Esophagus muscularis mucosa (tissue), 4 donors: ENCODE measurements at regions not wholly inside any gene's neighbourhood (a gene's known extent, or its start where the extent isn't known, plus 50 kb on each side); places are given as distances from the start of the nearest gene placed in this dataset.

Experiments
- DNase-seq: peaks from one replicate; pipeline ENCODE4 v3.0.0-alpha.2; 2017; ENCODE audit errors: extremely low spot score
- H3K27ac ChIP-seq, 4 donors: fragments of 200-600 bp; sonication (generic); replicated peaks in 1 of 4; 1 replicate in 3 of 4; 2 replicates in 1 of 4; pipeline ENCODE4 v1.5.1; 2016 to 2019; ENCODE audit warnings: mild to moderate bottlenecking in 1 of 4
- H3K27me3 ChIP-seq, 4 donors: fragments of 200-600 bp; sonication (generic); one replicate each; pipeline versions ENCODE4 v1.5.1 to v1.6.0; 2016 to 2019
- H3K36me3 ChIP-seq, 4 donors: fragments of 200-600 bp; sonication (generic); one replicate each; pipeline ENCODE4 v1.5.1; 2016 to 2019
- H3K4me1 ChIP-seq, 4 donors: fragments of 200-600 bp; sonication (generic); one replicate each; pipeline ENCODE4 v1.5.1; 2016 to 2019
- H3K4me3 ChIP-seq, 4 donors: fragments of 200-600 bp; sonication (generic); 1 replicate in 2 of 4; 2 replicates in 2 of 4; pipeline ENCODE4 v1.5.1; 2016 to 2019; ENCODE audit warnings: mild to moderate bottlenecking in 4 of 4, moderate library complexity in 1 of 4
- H3K9me3 ChIP-seq, 4 donors: fragments of 200-600 bp; sonication (generic); 1 replicate in 3 of 4; 2 replicates in 1 of 4; pipeline ENCODE4 v1.5.1; 2016 to 2019
- CTCF ChIP-seq, 3 experiments: fragments of 200-600 bp in 2 of 3; fragments of 450-650 bp in 1 of 3; sonication (generic) in 2 of 3; IDR thresholded peaks; one replicate each; pipeline ENCODE4 v1.5.1; 2017 to 2019; ENCODE audit warnings: antibody characterized with exemption in 3 of 3, mild to moderate bottlenecking in 2 of 3, moderate library complexity in 1 of 3
- EP300 ChIP-seq: sonication (generic); formaldehyde crosslinking; IDR thresholded peaks from one replicate; pipeline ENCODE4 v1.6.1; 2017; ENCODE audit warnings: antibody characterized with exemption
- POLR2A ChIP-seq: fragments of 450-650 bp; IDR thresholded peaks from one replicate; pipeline ENCODE4 v1.6.1; 2017; ENCODE audit warnings: antibody characterized with exemption, moderate library complexity, mild to moderate bottlenecking, low read depth
- POLR2AphosphoS5 ChIP-seq, 2 donors: sonication (generic); formaldehyde crosslinking; IDR thresholded peaks; one replicate each; pipeline ENCODE4 v1.6.1; 2017; ENCODE audit warnings: antibody characterized with exemption in 2 of 2
- WGBS: methylation state at CpG from one replicate; pipeline ENCODE4 v1.1.5; 2018; 5-methylcytosine and 5-hydroxymethylcytosine counted together
- intact Hi-C: fragments of 100-400 bp; cut with DNase I; formaldehyde crosslinking; loops from one replicate; pipeline ENCODE4 v1.15.1; 2023

- WGBS, result no CpG with 5 or more reads among the region's 6 CpGs
- H3K27me3 ChIP-seq, result peaks cover 0 to 82% (median 14%) of the 10 kb centered on the region in 4 donors
- H3K9me3 ChIP-seq, result peaks cover 0 to under 1% (median under 1%) of the 10 kb centered on the region in 4 donors
- H3K36me3 ChIP-seq, result no peaks in the 10 kb centered on the region
- H3K4me3 ChIP-seq, result no peak overlapping the region
- no peak for DNase-seq
- intact Hi-C loops, result no loop called here
- no peak overlapping the region for H3K27ac ChIP-seq
- TF ChIP-seq EP300 (no peak), POLR2AphosphoS5 (IDR thresholded peaks at IDR 0.05) (no peak), POLR2A (no peak), CTCF (IDR thresholded peaks at IDR 0.05) (no peak)
- no peaks in the 10 kb centered on the region for H3K4me1 ChIP-seq
These were observed 216.3 kb upstream of the ZC3H12A start for GRCh38 chr1:37258068-37258467.

GRCh38 chr1:37259019-37259418 is 215.4 kb upstream of the ZC3H12A start:
- H3K27me3 ChIP-seq, result peaks cover 0 to 87% (median 12%) of the 10 kb centered on the region in 4 donors
- no peak overlapping the region for H3K4me3 ChIP-seq
- intact Hi-C loops, result no loop called here
- no peak for DNase-seq
- 58% methylated on average over 2 of the region's 2 CpGs for WGBS
- no peaks in the 10 kb centered on the region for H3K36me3 ChIP-seq
- peaks cover 0 to 10% (median 7%) of the 10 kb centered on the region in 4 donors for H3K9me3 ChIP-seq
- H3K4me1 ChIP-seq, result no peaks in the 10 kb centered on the region
- TF ChIP-seq CTCF (IDR thresholded peaks at IDR 0.05) (no peak), EP300 (no peak), POLR2A (no peak)
- H3K27ac ChIP-seq, result no peak overlapping the region

- H3K9me3 ChIP-seq, result peaks cover 0 to 15% (median 8%) of the 10 kb centered on the region in 4 donors
- WGBS, result 55% methylated on average over 2 of the region's 2 CpGs
- no peaks in the 10 kb centered on the region for H3K36me3 ChIP-seq
- intact Hi-C loops, result no loop called here
- no peak for TF ChIP-seq EP300
- no peak for TF ChIP-seq POLR2A
- TF ChIP-seq POLR2AphosphoS5 (IDR thresholded peaks at IDR 0.05), result no peak
- no peak for TF ChIP-seq CTCF (IDR thresholded peaks at IDR 0.05)
- H3K4me3 ChIP-seq, result no peak overlapping the region
- peaks cover 0 to 84% (median 8%) of the 10 kb centered on the region in 4 donors for H3K27me3 ChIP-seq
- no peak for DNase-seq
- no peaks in the 10 kb centered on the region for H3K4me1 ChIP-seq
- H3K27ac ChIP-seq, result no peak overlapping the region
These were observed 213.3 kb upstream of the ZC3H12A start for GRCh38 chr1:37261129-37261528.

GRCh38 chr1:37262439-37263170 is 211.8 kb upstream of the ZC3H12A start:
- TF ChIP-seq EP300 (no peak), CTCF (IDR thresholded peaks at IDR 0.05) (no peak), POLR2A (no peak), POLR2AphosphoS5 (IDR thresholded peaks at IDR 0.05) (no peak)
- Histone ChIP-seq H3K36me3 (no peaks in the 10 kb centered on the region), H3K27me3 (peaks cover 0 to 76% (median 6%) of the 10 kb centered on the region in 4 donors), H3K27ac (no peak overlapping the region), H3K4me3 (no peak overlapping the region), H3K4me1 (no peaks in the 10 kb centered on the region), H3K9me3 (peaks cover 0 to 15% (median 8%) of the 10 kb centered on the region in 4 donors)
- 60% methylated on average over 6 of the region's 6 CpGs for WGBS
- intact Hi-C loops, result no loop called here
- DNase-seq, result no peak

- WGBS, result 93% methylated on average over 3 of the region's 3 CpGs
- TF ChIP-seq POLR2A (no peak), POLR2AphosphoS5 (IDR thresholded peaks at IDR 0.05) (no peak)
- Histone ChIP-seq H3K4me1 (no peaks in the 10 kb centered on the region), H3K27me3 (peaks cover 0 to 56% (median 0%) of the 10 kb centered on the region in 4 donors), H3K27ac (no peak overlapping the region), H3K4me3 (no peak overlapping the region), H3K36me3 (no peaks in the 10 kb centered on the region), H3K9me3 (peaks cover 0 to 15% (median 8%) of the 10 kb centered on the region in 4 donors)
- DNase-seq, result no peak
- intact Hi-C loops, result no loop called here
These were observed 209.2 kb upstream of the ZC3H12A start for GRCh38 chr1:37265156-37265555.
